ENCODE measurements at regions not wholly inside any gene's neighbourhood (a gene's known extent, or its start where the extent isn't known, plus 50 kb on each side); places are given as distances from the start of the nearest gene placed in this dataset.

DNA sequence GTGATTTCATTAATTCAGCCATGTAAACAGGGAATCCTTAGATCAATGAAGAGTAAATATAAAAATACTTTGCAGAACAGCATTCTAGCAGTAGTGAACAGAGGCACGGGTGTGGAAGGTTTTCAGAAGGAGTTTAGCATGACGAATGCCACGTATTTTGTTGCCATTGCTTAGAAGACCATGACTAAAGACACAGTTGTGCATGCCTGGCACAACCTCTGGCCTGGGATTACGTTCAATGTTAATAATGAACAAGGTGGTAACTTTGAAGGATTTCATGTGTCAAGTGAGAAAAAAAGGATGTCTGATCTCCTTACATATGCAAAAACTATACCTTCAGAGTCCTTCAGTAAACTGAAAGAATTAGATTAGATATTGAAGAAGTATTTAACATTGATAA lies 171.9 kb downstream of the MAGEB5 start:
- TF ChIP-seq, protein P1, sequence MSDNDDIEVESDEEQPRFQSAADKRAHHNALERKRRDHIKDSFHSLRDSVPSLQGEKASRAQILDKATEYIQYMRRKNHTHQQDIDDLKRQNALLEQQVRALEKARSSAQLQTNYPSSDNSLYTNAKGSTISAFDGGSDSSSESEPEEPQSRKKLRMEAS (IDR thresholded peaks at IDR 0.05): no peak
- TF ChIP-seq, protein P2, sequence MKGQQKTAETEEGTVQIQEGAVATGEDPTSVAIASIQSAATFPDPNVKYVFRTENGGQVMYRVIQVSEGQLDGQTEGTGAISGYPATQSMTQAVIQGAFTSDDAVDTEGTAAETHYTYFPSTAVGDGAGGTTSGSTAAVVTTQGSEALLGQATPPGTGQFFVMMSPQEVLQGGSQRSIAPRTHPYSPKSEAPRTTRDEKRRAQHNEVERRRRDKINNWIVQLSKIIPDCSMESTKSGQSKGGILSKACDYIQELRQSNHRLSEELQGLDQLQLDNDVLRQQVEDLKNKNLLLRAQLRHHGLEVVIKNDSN (IDR thresholded peaks at IDR 0.05): no peak
- TF ChIP-seq CEBPB (IDR thresholded peaks at IDR 0.05): no peak
- TF ChIP-seq ZBTB7A (IDR thresholded peaks at IDR 0.05; ENCODE audit: low read depth): no peak
- TF ChIP-seq EP300 (IDR thresholded peaks at IDR 0.05; ENCODE audit: borderline replicate concordance): no peak
- TF ChIP-seq, protein P3, sequence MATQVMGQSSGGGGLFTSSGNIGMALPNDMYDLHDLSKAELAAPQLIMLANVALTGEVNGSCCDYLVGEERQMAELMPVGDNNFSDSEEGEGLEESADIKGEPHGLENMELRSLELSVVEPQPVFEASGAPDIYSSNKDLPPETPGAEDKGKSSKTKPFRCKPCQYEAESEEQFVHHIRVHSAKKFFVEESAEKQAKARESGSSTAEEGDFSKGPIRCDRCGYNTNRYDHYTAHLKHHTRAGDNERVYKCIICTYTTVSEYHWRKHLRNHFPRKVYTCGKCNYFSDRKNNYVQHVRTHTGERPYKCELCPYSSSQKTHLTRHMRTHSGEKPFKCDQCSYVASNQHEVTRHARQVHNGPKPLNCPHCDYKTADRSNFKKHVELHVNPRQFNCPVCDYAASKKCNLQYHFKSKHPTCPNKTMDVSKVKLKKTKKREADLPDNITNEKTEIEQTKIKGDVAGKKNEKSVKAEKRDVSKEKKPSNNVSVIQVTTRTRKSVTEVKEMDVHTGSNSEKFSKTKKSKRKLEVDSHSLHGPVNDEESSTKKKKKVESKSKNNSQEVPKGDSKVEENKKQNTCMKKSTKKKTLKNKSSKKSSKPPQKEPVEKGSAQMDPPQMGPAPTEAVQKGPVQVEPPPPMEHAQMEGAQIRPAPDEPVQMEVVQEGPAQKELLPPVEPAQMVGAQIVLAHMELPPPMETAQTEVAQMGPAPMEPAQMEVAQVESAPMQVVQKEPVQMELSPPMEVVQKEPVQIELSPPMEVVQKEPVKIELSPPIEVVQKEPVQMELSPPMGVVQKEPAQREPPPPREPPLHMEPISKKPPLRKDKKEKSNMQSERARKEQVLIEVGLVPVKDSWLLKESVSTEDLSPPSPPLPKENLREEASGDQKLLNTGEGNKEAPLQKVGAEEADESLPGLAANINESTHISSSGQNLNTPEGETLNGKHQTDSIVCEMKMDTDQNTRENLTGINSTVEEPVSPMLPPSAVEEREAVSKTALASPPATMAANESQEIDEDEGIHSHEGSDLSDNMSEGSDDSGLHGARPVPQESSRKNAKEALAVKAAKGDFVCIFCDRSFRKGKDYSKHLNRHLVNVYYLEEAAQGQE (IDR thresholded peaks at IDR 0.05; ENCODE audit: low read depth): no peak
- TF ChIP-seq EGR1 (IDR thresholded peaks at IDR 0.05): no peak
- no peak for TF ChIP-seq CREB1 (IDR thresholded peaks at IDR 0.05; ENCODE audit: low read depth)
- no peak for TF ChIP-seq TEAD4 (IDR thresholded peaks at IDR 0.05)
- TF ChIP-seq RAD21 (IDR thresholded peaks at IDR 0.05; ENCODE audit: low read depth): no peak
- TF ChIP-seq YY1 (IDR thresholded peaks at IDR 0.05; ENCODE audit: low read depth): no peak
- no peak for TF ChIP-seq TAF1 (IDR thresholded peaks at IDR 0.05; ENCODE audit: low read depth)
- no peak for TF ChIP-seq FOXM1 (IDR thresholded peaks at IDR 0.05; ENCODE audit: borderline replicate concordance, low read depth)

All from Ishikawa (cell line).